RKO (cell line): ENCODE measurements at regions not wholly inside any gene's neighbourhood (a gene's known extent, or its start where the extent isn't known, plus 50 kb on each side); places are given as distances from the start of the nearest gene placed in this dataset.
"Not testable (repeated sequence)": the region's sequence is repeated elsewhere in the genome, so short reads cannot be mapped to it uniquely, and the experiment has no call there.

Experiments
- DNase-seq: peaks from one replicate; pipeline ENCODE4 v3.0.0-alpha.2; 2016; ENCODE audit warnings: low spot score

DNA sequence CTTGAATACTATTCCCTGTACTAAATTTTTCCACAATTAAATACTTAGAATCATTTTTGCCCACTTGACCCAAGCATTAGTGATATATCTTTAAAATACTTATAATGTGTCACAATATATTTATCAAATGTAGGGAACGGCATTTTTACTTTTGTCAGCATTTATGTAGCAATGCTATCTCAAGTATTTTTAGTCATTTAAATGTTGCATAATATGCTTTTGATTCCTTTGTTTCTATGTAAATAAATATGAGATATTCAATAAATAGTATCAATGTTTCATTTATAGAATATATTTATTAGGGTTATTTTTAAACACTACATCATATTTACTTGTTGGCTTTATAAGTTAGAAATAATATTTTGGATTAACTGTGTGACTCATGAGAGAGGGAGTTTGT, 199.7 kb upstream of the WSB1 start:
- not testable (repeated sequence) for DNase-seq

- DNase-seq, result not testable (repeated sequence)
Measured at GRCh38 chr17:27095821-27096220, 198.1 kb upstream of the WSB1 start.

DNA sequence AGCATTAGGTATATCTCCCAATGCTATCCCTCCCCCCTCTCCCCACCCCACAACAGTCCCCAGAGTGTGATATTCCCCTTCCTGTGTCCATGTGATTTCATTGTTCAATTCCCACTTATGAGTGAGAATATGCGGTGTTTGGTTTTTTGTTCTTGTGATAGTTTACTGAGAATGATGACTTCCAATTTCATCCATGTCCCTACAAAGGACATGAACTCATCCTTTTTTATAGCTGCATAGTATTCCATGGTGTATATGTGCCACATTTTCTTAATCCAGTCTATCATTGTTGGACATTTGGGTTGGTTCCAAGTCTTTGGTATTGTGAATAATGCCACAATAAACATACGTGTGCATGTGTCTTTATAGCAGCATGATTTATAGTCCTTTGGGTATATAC, 194.6 kb upstream of the WSB1 start:
- not testable (repeated sequence) for DNase-seq

DNA sequence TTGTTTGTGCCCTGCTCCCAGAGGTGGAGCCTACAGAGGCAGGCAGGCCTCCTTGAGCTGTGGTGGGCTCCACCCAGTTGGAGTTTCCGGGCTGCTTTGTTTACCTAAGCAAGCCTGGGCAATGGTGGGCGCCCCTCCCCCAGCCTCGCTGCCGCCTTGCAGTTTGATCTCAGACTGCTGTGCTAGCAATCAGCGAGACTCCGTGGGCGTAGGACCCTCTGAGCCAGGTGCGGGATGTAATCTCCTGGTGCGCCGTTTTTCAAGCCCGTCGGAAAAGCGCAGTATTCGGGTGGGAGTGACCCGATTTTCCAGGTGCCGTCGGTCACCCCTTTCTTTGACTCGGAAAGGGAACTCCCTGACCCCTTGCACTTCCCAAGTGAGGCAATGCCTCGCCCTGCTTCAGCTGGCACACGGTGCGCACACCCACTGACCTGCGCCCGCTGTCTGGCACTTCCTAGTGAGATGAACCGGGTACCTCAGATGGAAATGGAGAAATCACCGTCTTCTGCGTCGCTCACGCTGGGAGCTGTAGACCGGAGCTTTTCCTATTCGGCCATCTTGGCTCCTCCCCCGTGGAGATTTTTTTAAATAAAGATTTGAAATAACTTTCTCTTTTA, 189.2 kb upstream of the WSB1 start:
- DNase-seq, result not testable (repeated sequence)

DNA sequence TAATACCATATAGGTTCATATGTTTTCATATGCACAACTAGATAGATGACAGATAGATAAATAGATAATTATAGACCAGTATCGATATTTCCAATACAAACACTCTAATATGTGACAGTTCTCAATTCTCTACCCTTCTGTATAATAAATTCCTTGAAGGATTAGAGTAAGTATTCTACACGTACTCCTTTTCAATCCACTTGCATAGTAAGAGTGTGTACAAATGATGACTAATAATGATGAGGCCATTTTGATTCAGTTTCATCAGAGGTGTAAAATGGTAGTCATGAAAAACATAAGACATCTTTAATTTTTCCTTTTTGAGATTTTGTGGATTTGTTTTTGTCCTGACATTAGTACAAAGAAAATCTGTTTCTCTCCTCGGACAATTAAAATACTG, 188.3 kb upstream of the WSB1 start:
- no peak for DNase-seq

GRCh38 chr17:27106347-27106981, 187.4 kb upstream of the WSB1 start:
- DNase-seq, result no peak

- no peak for DNase-seq
Measured at GRCh38 chr17:27106982-27107360, 186.9 kb upstream of the WSB1 start.

DNA sequence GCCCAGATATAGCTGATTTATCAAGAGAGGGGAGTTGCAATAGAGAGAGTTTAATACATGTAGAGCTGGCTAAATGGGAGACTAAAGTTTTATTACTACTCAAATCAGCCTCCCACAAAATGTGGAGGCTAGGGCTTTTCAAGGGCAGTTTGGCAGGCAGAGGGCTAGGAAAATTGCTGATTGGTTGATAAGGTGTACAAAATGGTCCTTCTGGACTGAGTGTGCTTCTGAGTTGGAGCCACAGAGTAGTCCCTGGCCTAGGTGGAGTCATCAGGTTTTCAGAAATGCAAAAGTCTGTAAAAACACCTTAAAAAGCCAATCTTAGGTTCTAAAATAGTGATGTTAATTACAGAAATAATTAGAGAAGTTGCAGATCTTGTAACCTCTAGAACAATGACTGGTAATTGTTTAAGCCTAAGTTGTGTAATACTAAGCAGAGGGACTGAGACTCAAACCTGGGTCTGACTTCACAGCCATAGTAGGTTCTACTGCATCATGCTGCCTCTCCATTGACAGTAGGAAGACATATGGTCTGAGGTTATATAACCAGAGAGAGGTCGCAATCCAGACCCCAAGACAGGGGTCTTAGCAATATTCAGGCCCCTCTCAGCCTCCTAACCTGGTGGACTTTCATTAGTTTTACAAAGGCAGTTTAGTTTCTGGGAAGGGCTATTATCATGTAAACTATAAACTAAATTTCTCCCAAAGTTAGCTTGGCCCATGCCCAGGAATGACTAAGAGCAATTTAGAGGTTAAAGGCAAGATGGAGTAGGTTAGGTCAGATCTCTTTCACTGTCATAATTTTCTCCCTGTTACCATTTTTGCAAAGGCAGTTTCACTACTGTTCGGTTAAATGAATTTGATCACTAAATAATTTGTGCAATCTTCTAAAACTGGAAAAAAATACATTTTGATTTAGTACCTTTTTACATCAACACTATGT, 186.3 kb upstream of the WSB1 start:
- DNase-seq, result not testable (repeated sequence)

GRCh38 chr17:27109346-27109745, 184.6 kb upstream of the WSB1 start:
- peak; percentile 12 for DNase-seq

DNA sequence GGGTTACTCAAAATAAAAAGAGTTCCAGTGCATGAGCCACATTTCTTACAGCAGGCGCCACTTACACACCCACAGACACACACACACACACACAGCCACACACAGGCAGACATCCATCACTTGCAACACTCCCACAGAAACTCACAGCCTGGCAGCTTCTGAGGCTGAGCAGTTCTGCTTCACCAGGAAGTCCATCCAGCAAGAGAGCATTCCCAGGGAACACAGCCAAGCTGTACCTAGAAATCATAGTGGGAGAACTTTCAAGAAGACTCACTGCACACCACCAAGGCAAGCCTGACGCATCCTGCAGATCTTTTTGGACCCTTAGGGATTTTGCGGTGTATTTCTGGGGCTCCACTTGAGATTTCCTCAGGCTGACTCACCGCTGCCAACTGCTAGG, 140.9 kb upstream of the WSB1 start:
- DNase-seq, result no peak

GRCh38 chr17:27155866-27156265, 138.0 kb upstream of the WSB1 start:
- DNase-seq, result no peak

DNA sequence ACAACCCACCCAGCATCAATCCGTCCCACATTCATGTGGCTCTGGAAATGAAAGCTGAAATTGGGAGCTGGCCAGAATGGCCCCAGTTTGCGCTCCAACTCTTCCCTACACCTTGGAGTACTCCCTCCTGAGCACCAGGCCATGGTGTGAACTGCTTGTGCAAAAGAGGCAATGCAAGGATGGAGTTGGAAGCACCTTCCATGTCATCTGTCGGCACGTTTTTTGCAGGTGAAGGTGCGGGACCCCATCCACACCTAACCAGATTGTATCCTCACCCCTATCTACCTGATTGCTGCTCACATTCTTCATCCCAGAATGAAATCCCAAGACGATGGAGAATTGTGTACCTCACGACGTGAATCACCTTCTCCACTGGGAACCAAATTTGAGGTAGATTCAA, 136.6 kb upstream of the WSB1 start:
- DNase-seq, result no peak

DNA sequence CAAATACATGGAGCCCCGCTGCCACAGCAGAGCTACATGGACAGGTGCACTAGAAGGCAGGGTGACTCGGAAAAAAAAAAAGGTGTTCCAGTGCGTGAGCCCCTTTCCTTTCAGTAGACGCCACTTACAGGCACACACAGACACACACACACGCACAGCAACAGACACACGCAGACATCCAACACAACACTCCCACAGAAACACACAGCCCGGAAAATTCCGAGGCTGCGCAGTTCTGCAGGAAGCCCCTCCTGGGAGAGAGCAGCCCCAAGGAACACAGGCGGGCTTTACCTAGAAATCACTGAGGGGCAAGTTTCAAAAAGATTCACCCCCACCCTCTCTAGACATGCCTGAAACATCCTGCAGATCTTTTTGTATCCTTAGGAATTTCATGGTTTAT, 136.0 kb upstream of the WSB1 start:
- DNase-seq, result no peak

GRCh38 chr17:27158382-27158781, 135.5 kb upstream of the WSB1 start:
- no peak for DNase-seq

- DNase-seq, result no peak
Measured at GRCh38 chr17:27180322-27180721, 113.6 kb upstream of the WSB1 start.

DNA sequence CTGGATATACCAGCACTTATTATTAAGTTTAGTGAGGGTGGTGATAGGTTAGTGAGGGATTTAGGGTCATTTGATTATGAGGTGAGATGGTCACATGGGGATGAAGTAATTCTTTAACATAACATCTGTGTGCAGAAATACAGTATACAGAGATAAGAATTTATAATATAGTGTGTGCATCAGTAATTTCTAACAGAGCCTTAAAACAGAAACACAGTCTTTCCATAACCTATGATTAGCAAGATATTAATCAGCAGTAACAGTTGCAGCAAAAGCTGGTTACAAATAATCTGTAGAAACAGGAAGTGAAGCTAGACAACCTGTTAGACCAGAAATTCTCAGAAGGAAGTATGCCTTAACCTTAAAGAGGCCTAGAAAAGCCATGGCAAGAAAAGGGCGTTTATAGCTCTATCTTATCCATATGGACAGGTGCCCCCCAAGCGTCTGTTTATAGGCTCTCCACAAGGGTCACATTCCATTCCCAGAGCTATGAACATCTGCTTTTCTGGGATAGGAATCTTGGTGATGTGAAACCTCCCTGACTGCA, 112.5 kb upstream of the WSB1 start:
- DNase-seq, result not testable (repeated sequence)

DNA sequence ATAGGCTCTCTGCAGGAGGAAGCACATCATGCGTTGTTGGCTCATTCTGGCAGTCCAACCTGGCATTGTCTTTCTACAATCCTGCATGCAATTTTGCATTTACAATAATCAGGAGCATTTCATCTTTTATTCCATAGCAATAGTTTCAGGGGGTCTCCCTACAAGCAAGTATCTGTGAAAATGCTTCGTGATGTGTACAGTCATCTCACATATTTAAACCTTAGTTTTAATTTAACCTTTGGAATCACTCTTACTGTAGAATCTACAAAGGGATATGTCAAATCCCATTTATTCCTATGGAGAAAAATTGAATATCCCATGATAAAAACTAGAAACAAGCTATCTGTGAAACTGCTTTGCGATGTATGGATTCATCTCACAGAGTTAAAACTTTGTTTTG, 112.0 kb upstream of the WSB1 start:
- no peak for DNase-seq

DNA sequence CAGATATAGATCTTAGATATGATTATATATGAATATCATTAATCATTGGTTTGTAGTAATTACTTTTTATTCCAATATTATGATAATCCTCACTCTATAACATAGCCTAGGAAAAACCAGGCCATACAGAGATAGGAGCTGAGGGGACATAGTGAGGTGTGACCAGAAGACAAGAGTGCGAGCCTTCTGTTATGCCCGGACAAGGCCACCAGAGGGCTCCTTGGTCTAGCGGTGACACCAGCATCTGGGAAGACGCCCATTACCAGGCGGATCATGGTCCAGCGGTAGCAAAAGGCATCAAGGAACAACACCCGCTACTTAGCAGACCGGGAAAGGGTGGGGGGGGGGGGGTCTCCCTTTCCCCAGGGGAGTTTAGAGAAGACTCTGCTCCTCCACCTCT, 96.4 kb upstream of the WSB1 start:
- DNase-seq, result not testable (repeated sequence)

GRCh38 chr17:27199948-27200347, 94.0 kb upstream of the WSB1 start:
- DNase-seq, result no peak

- no peak for DNase-seq
Measured at GRCh38 chr17:27200476-27200875, 93.4 kb upstream of the WSB1 start.

GRCh38 chr17:27203241-27203640, 90.7 kb upstream of the WSB1 start:
- no peak for DNase-seq

DNA sequence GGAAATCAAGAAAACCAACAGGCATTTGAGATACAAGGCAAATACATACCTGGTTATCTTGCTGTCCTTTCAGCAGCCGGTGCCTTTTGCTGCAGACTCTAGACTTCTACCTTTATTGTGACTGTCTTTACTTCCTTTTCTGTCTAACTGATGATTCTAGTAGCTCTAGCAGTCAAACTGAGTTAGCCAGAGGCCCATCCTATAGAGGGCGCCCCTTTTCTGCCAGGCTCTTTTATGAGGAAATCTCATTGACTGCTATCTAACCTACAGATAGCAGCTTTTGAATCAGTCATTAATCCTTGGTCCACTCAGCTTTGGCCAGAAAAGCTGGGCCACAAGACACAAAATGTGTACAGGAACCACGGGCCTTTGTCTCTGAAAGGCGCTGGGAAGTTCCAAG, 87.5 kb upstream of the WSB1 start:
- peak; percentile 17 for DNase-seq

DNA sequence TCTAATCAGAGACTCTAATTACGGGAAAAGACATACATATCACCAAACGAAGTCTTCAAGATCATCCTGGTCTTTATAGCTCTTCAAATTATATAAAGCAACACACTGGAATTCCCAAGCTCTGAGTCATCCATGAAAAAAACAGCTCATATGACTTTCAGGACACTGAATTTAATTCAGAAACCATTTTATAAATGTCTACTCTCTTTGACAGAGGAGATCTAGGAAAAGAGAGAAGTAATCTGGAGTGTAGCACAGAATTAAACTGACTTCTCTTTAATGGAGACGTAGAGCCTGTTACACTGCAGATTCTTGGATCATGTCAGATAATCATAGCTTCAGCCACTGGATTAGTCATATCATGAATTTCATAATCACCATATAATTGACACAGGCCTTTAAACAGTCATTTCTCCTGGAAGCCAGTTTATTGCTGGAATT, 86.8 kb upstream of the WSB1 start:
- peak; percentile 72 for DNase-seq
